HG02610 (cell line): ENCODE measurements at regions not wholly inside any gene's neighbourhood (a gene's known extent, or its start where the extent isn't known, plus 50 kb on each side); places are given as distances from the start of the nearest gene placed in this dataset.

Experiments used
- ATAC-seq: cut with Tn5 transposase; IDR thresholded peaks from one replicate; pipeline ENCODE4 v1.9.1; 2021; ENCODE audit warnings: mild to moderate bottlenecking, moderate library complexity; ENCODE audit not compliant: unreplicated experiment

DNA sequence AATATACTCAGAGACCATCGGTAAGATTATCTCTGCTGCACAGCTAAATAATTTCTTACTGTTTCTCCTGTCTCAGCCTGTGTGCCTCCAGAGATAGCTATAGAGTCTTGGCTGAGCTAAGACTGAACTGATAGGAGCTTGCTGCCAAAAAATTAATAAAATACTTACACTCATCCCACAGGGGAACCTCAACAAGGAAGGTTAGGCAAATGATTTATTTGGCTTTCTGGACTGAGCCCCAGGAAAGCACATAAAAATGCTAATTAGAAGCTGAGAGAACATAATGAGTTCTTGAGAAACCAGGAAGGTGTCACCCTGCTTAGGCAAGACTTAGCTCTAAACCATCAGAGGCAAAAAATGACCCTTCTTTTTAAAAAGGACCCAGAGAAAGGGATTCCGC, 534.5 kb downstream of the TNS3 start:
- ATAC-seq, result no peak

DNA sequence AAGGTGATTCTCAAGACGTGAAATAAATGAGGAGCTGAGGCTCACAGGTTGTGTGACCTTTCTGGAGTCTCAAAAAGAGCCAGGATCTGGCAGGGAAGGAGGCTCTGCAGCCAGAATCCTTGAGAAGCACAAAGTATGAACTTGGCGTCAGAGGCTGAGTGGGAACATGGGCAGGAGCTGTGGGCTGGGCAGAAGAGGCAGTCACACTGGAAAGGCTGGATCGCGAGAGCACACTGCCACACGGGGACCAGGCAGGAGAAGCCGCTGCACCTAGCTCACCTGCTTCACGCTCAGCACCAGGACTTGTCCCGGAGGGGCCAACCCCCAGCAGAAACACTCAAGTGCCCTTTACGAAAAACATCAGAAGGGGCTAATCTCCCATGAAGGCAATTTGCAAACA, 535.0 kb downstream of the TNS3 start:
- no peak for ATAC-seq

DNA sequence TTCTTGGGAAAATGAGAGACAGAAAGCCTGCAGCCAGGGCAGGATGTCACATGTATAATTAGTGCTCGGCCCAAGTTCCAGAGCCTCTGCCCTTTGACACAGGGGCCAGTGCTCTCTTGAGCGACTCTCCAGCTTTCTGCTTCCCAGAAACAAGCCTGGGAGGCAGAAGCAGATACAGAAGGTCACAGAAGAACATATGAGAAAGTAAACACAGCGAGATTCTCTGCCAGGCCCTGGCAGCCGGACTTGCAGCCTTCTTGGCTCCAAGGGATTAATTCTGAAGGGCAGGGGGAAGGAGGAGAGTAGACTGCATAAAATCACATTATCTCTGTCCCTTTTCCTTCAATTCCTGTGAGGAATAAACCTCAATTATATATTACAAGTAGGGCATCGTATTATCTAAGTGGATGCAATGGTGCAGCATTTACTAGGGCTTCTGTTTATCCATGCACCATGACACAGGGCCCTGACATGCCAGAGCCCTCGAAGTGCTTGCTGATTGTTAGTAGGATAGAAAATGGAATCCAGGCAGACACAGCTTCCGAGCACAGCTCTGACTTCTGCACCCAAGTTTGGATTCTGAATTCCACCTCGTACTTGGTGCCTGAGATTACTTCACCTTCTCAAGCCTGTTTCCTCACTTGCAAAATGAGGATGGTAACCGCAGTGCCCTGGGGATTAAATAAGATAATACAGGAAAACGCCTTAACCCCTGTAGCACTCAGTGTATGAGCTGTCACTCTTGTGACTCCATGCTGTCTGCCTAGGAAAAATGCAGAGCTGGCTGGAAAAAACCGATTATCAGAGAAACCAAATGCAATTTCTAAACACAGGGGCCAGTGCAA, 536.5 kb downstream of the TNS3 start:
- ATAC-seq, result no peak

DNA sequence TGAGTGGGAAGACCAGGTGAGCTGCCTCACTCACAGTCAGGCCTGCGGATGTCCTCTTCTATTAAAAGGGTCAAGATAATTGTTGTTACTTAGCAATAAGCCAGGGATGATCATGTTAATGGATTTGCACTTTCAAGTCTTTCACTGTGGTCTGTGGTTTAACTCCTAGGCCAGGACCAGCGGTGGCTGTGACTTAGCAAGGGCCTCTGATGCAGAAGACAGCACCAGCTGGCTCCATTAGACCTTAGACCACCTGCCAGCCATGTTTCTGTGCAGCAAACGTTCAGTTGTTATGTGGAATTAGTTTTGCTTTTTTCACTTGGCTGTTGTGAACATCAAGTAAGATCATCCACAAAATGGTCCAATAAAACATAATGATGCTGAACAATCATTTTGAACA, 537.3 kb downstream of the TNS3 start:
- no peak for ATAC-seq

DNA sequence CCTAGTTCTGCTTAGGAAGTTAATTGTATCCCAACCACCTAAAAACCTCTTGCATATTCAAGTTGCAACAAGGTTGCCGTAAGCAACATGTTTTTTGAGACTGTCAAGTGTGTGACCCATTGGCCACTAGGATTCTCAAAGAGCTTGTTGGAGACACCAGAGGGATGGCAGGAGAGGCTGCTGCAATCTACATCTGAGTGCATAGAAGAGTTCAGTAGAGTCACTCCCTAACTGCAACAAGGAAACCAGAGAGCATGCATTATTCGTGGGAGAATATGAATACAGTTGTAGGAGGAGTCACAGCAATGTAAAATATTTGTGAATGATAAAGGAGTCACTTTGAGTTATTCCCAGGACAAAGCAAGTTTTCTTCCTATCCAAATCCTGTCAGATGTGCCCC, 538.6 kb downstream of the TNS3 start:
- ATAC-seq, result no peak

DNA sequence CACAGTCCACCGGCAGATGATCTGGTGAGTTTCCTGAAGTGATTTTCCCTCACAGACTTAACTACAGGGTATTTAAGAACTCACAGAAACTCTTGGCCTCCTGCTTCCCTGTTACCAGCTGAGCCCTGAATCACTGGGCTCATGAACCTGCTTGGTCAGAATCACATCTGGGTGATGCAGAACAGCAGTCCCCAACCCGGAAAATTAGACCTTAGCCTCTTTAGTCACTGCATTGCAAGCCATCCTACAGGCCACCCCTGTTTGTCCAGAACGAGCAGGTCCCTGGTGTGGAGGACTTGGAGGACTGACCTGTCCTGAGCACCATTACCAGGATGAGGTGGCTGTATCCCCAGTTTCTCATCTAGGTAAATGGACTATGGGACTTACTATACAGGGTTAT, 539.2 kb downstream of the TNS3 start:
- ATAC-seq, result no peak

DNA sequence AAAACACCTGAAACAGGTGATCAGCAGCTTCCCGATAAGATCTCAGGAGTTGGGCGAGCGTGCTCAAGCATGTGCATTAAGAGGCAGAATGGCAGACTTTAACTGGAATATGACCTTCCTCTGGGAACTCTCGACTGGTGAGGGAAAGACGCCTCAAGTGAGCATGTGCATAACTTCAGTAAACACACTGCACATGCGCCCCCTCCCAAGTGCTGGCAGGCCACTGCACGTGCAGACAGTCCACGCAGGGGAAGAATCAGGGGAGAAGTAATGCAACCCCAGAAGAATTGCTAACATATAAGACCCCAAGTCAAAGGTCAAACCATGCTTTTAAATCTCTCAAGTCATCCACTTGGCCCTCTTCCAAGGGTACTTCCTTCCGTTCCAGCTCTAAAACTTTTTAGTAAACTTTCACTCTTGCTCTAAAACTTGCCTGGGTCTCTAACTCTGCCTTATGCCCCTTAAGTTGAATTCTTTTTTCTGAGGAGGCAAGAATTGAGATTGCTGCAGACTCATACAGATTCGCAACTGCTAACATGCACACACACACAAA, 541.0 kb downstream of the TNS3 start:
- ATAC-seq, result no peak

DNA sequence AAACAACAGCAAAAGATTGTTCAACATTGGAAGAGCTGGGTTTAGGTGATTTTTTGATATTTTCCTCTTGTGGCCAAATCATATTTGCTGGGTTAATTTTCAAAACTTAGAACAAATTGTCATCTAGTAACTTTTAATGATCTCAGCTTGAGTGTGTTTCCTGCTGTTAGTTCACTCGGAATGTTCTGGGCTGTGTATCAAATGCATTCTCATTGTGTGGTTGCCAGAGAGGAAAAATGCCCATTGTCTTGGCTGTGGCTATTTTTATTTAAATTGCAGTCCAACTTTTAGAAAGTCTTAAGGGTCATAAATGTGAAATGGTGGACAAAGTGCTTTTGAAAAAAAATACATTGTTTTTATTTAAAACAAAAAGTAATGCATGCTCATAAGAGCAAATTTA, 542.0 kb downstream of the TNS3 start:
- no peak for ATAC-seq

DNA sequence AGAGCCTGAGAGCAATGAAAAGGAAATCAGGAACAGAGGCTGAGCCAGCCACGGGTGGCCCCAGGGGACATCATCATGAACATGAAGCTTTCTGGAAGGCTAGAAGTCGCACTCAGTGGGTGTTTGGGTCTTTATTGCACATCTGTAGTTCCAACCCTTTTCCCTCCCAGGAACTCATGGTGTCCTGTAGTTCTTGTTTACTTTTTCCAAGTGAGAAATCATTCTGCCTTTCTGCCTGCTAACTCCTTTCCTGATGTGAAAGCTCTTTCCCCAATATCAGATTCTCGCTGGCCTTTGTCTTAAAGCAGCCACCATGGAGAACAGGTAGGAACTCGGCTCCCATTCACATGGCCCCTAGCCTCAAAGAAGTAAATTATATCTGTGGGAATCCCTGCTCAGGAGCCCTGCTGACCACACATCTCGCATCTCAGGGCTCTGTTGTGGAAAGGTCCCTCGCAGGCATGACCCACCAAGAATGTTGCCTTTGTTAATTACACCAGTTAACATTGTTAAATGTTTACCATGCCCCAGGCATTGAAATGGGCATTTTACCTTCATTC, 542.7 kb downstream of the TNS3 start:
- no peak for ATAC-seq

DNA sequence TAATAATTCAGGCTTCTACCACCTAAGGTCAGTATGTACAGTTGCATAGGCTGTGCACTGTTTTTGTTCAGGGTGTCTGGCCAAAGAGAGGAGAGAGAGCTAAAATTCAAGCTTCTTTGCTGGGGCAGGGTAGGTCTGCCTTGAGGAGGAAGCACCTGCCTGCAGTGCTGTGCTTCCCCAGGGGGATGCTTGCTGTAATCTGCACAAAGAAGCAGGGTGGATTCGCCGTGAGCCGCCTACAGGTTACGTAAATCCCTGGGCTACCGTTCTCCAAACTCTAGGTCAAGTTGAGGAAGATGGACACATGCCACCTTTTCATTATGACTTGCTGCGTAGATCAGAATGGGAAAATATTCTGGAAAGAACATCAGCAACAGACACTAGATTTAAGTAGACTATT, 543.3 kb downstream of the TNS3 start:
- no peak for ATAC-seq

DNA sequence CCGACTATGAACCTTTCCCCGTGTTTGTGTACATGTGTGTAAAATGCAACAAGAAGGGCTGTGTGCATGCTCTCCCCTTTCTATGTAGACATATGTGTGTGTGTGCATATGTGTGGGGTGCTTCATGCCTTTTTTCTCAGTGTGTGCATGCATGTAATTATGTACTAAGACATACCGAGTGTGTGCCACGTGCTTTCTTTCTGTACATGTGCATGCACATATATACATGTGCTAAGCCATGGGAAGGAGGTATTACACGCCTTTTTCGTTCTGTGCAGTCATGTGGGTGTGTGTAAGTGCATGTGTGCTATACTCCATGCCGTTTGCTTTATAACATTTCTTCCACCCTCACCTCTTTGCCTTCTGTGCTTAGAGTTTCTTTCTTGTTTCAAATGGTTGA, 544.3 kb downstream of the TNS3 start:
- no peak for ATAC-seq

DNA sequence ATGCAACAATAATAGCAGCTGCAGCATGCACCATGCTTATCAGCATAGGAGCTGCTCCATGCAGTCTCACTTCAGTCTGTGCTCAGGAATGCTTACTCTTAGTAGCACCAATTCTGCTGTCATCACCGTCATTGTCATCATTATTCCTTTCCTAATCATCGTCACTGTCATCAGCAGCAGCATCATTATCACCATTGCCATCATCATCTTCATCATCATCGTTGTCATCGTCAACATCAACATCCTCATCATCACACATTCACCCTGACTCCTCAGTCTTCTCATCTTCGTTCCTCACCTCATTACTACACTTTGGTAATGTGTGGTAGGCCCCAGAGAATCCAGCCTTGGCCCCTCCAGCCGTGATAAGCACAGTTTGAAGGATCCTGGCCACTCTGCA, 545.0 kb downstream of the TNS3 start:
- no peak for ATAC-seq

DNA sequence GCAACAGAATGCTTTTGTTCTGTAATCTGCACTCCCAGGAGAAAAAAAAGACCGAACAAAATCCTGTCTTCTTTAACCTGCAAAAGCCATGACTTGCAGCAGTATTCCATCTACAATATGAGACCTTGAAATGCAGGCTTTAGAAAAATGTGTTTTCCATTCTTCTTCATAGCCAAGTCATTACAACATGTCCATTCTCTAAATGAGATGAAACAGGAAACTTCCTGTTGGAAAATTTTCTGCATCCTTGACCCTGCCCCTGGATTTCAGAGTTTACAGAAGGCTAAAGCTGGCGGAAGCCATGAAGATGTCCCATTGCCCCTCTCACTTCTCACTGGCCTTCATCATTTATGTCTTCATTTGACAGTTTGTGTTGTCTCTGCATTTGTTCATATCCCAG, 546.4 kb downstream of the TNS3 start:
- no peak for ATAC-seq

DNA sequence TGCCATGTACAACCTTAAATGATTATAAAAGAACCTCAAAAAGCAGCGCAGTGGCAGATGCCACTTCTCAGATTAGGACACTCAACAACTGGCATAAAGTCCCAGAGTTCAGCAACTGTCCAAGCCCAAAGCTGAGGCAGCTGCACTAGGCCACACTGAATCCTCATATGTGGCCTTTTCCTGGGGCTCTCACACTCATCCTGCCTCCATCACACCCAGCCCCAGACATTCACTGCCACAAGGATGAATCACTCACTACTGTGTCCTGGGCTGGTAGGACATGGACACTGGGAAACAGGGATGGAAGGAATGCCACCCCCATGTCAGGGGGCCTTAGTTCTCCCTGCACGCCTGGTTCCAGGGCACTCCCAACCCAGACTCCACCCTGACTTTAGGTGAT, 547.7 kb downstream of the TNS3 start:
- no peak for ATAC-seq

DNA sequence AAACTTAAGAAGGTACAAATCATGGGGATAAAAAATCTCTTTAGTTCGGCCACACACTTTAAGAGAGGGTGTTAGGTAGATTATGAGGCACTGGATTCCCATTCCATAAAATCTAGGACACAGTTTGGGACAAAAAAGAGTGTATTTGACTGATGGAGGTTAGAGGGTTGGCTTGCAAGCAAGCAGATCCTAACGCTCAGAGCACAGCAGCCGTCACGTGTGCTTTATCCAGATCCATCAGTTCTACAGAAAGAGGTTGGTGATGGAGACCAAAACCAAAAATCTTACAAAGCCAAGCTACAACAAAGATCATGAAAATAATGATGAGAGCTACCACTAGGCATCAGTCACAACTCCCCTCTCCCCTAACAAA, 549.4 kb downstream of the TNS3 start:
- ATAC-seq, result no peak

DNA sequence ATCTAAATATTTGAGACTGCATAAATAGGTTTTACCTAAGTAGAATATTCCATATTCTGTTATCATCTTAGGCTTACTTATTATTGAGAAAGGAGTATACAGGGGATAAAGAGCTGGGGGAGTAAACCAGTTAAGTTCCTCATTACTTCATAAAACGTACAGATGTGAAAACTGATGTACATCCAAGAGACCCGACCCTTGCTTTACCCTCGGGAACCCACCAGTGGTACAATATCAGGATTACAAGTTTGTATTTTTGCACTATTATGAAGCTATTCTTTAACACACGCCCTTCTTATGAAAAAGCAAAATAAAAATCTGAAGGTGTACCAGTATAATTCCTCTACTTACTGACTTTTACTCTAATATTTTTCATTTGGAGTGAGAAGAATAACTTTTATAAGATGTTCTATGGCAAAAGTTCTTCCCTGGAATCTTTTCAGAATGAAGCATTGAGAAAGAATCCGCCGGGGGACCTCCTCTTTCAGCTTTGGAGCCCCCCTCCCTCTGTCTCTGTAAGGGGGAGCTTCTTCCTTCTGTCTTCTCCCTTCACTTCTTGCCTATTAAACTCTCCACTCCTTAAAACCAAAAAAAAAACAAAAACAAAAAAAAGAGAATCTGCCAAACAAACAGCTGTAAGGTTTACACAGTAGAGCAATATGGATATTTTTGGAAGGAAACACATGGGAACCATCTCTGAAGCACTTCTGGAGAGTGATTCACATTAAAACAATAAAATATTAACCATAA, 550.0 kb downstream of the TNS3 start:
- ATAC-seq, result no peak

DNA sequence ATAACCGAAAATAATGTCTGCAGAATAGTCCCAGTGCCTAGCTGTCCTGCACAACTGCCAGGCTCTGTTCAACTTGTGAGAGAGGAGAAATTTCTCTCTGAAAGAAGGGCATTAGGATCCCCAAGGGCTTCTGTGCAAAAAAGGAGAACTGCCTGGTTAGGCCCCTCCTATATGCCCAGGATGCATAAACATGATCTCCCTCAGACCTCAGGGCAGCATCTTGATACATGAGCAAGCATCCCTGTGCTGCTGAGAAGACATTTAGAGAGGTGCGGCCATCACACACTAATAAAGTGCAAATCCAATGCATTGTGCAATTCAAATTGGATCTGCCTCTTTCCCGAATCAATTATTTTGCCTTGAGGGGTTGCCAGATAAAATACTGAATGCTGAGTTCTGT, 553.6 kb downstream of the TNS3 start:
- no peak for ATAC-seq

DNA sequence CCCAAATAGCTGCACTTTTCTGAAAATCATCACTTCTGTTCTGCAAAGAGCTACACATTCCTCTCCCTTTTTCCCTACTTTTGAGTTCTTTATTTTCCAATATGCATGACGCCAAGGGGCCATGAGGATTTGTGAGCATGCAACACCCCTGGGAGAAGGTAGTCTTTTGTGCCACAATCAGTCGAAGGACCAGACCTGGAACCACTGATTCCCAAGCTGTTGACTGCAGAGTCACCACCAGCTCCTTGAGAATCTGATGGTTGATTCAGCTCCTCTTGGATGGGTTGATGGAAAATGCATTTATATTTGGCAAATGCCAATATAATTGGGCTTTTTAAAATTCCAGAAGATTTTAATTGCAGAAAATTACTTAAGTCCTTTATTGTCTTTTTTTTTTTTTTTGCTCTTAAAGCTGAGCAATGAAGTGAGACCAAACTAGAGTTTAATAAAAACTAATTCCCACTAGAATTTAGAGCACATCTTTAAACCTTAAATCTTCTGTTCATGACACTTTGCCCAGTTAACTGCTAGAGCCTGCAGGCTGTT, 554.1 kb downstream of the TNS3 start:
- ATAC-seq, result no peak

DNA sequence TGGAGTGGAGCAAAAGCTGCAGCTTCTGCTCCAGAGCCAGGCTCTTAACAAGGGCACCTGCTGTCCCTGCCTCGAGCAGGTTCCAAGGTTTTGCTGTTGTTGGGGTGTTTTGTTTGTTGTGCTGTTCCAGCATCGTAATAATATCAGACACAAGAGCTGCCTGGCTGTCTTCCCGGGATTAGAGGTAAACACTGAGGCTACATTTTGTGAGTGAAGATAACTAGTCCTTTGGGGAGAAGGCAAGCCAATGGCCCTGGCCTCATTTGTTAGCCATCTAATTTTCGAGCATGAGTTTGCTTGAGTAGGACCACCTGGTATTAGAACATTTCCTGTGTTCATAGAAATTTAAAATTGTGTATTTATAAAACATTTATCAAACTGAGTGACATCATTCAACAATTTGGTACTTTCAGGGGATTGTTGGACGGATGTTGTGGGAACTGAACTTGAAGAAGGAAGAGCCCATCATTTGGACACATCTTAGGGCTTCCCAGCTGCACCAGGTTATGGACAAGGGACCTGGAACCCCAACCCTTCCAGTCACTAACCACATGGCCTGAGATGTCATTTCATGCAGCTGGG, 555.0 kb downstream of the TNS3 start:
- no peak for ATAC-seq

DNA sequence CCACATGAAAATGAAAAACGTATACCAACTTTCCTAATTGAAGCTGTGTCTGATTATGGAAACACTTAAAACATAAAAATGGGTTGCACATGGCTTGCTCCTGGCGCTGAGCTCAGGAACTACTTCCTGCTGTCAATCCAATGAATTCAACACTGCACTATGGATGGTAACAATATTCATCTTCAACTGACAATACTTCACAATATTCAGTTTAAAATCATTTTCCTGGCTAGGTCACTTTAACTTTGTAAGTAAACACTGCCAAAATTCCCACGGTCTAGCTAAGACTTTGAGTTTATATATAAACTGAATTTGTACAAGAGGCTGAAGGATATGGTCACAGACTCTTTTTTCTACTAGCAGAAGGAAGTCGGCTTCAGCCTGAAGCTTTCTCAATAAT, 556.9 kb downstream of the TNS3 start:
- no peak for ATAC-seq

DNA sequence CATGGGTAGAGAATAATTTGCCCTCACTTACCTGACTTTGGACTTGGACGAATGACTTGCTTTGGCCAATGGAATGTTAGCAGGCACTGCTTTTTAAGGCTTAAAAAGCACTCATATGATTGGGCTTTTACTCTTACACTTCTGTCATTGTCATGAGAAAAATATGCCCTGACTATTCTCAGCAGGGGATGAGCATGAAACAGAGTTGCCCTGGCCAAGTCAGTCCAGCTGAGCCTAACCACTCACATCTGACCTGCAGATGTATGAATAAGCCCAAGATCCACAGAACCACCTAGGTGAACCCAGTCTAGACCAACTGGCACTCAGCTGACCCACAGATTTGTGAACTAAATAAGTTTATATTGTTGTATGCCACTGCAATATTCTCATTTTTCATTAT, 573.5 kb downstream of the TNS3 start:
- ATAC-seq, result no peak
